GM23338 (cell line): ENCODE measurements at regions not wholly inside any gene's neighbourhood (a gene's known extent, or its start where the extent isn't known, plus 50 kb on each side); places are given as distances from the start of the nearest gene placed in this dataset.
A peak's percentile ranks its signal among the peaks of the same experiment; 100 is the strongest.
"Not testable (repeated sequence)": the region's sequence is repeated elsewhere in the genome, so short reads cannot be mapped to it uniquely, and the experiment has no call there.

Experiments used
- ATAC-seq: fragments of 200-7000 bp; cut with Tn5 transposase; 3 replicates; pipeline ENCODE4 v1.9.1; 2020
- DNase-seq: peaks from one replicate; pipeline ENCODE4 v3.0.0-alpha.2; 2015; ENCODE audit warnings: low spot score
- H2AFZ ChIP-seq: fragments of 200-600 bp; sonication (generic); 2 replicates; pipeline ENCODE4 v1.8.0; 2016; ENCODE audit warnings: antibody characterized with exemption, mild to moderate bottlenecking, moderate library complexity
- H3F3A ChIP-seq: fragments of 200-600 bp; sonication (generic); replicated peaks from 2 replicates; pipeline ENCODE4 v1.8.0; 2017; ENCODE audit warnings: antibody characterized with exemption, mixed run types, low read depth
- H3K27ac ChIP-seq: fragments of 200-600 bp; sonication (generic); 2 replicates; pipeline ENCODE4 v1.6.1; 2016; ENCODE audit warnings: low read depth
- H3K27me3 ChIP-seq: fragments of 200-600 bp; sonication (generic); 2 replicates; pipeline ENCODE4 v1.8.0; 2016; ENCODE audit warnings: mild to moderate bottlenecking, mixed run types, moderate library complexity; ENCODE audit not compliant: insufficient read depth
- H3K36me3 ChIP-seq: fragments of 200-600 bp; sonication (generic); 2 replicates; pipeline ENCODE4 v1.8.0; 2016; ENCODE audit warnings: mild to moderate bottlenecking; ENCODE audit not compliant: insufficient read depth
- H3K4me1 ChIP-seq: fragments of 200-600 bp; sonication (generic); 2 replicates; pipeline ENCODE4 v1.8.0; 2016; ENCODE audit warnings: mild to moderate bottlenecking, moderate library complexity; ENCODE audit not compliant: insufficient read depth
- H3K4me2 ChIP-seq: fragments of 200-600 bp; sonication (generic); 2 replicates; pipeline ENCODE4 v1.7.1; 2017; ENCODE audit warnings: mixed run types
- H3K4me3 ChIP-seq: fragments of 200-600 bp; sonication (generic); 2 replicates; pipeline ENCODE4 v1.6.1; 2016; ENCODE audit warnings: mixed run types
- H3K79me2 ChIP-seq: fragments of 200-600 bp; sonication (generic); replicated peaks from 2 replicates; pipeline ENCODE4 v1.8.0; 2017; ENCODE audit warnings: mild to moderate bottlenecking; ENCODE audit not compliant: insufficient read depth
- H3K9me2 ChIP-seq: fragments of 200-600 bp; sonication (generic); 2 replicates; pipeline ENCODE4 v1.8.0; 2017; ENCODE audit not compliant: insufficient read depth
- H4K20me1 ChIP-seq: fragments of 200-600 bp; sonication (generic); replicated peaks from 2 replicates; pipeline ENCODE4 v1.8.0; 2017; ENCODE audit warnings: mild to moderate bottlenecking; ENCODE audit not compliant: insufficient read depth
- H3K27ac Mint-ChIP-seq: 2 replicates; pipeline ENCODE4 v1.8.0; 2020; ENCODE audit warnings: inconsistent platforms, mild to moderate bottlenecking, moderate library complexity, mixed read lengths
- H3K27me3 Mint-ChIP-seq: 3 replicates; pipeline ENCODE4 v1.8.0; 2022; ENCODE audit warnings: low read depth, mild to moderate bottlenecking, moderate library complexity, mixed read lengths, inconsistent platforms; ENCODE audit not compliant: insufficient read depth, poor library complexity
- H3K36me3 Mint-ChIP-seq: 3 replicates; pipeline ENCODE4 v1.8.0; 2021; ENCODE audit warnings: low read depth, mild to moderate bottlenecking, inconsistent platforms, moderate library complexity, mixed read lengths
- H3K4me1 Mint-ChIP-seq: 3 replicates; pipeline ENCODE4 v1.8.0; 2020; ENCODE audit warnings: mild to moderate bottlenecking, inconsistent platforms, mixed read lengths
- H3K4me3 Mint-ChIP-seq: 3 replicates; pipeline ENCODE4 v1.8.0; 2021; ENCODE audit warnings: moderate library complexity, mild to moderate bottlenecking, inconsistent platforms, mixed read lengths
- H3K9me3 Mint-ChIP-seq: 3 replicates; pipeline ENCODE4 v1.8.0; 2020; ENCODE audit warnings: moderate library complexity, mild to moderate bottlenecking, inconsistent platforms, mixed read lengths
- CREB1 ChIP-seq: fragments of 250-450 bp; sonication (Bioruptor Pico); IDR thresholded peaks from 2 replicates; pipeline ENCODE4 v1.5.0; 2020; ENCODE audit warnings: low read depth, mild to moderate bottlenecking, moderate library complexity
- POLR2AphosphoS5 ChIP-seq: IDR thresholded peaks from 2 replicates; pipeline ENCODE4 v1.6.1; 2016; ENCODE audit warnings: antibody characterized with exemption, low read depth
- TF ChIP-seq, protein P1 (sequence below): IDR thresholded peaks from 2 replicates; pipeline ENCODE4 v1.6.1; 2016; ENCODE audit warnings: antibody characterized with exemption

DNA sequence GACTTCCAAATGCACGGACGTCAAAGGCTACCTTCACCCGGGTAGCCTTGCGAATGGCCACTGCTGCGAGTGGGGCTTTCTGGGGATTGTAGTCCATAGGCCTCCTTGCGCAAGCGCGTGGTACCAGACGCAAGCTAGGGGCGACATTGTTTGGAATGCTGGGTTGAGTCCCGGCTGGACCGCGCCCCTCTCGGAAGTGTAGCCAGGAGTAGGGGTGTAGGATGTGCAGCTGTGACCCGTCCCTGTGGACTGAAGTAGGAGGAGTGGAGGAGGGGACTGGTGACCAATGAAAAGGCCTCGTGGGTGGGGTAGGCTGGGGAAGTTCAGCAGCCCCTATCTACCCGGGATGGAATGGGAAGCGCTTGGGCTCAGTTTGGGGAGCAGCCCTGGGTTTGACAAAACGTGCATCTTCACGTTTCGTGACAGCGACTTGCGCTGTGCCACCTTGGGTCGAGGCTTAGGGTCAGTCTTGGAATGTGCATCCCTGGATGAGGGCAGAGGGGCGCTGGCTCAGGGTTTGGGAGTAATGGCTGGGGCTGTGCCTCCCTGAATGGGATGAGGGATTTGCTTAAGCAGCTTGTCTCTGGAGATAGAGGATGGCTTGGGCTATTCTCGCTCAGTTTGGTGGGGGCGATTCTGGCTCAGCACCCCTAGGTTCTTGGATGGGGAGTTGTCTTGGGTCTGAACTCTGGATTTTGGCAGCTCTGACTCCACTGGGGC is 111.8 kb upstream of the GPR39 start:
- not testable (repeated sequence) for H3K36me3 ChIP-seq, H3K4me1 ChIP-seq, H4K20me1 ChIP-seq, H3K27me3 Mint-ChIP-seq, H3K9me3 Mint-ChIP-seq, H3K27ac ChIP-seq, H3K9me2 ChIP-seq, H3F3A ChIP-seq, H3K36me3 Mint-ChIP-seq, H3K79me2 ChIP-seq, H3K4me1 Mint-ChIP-seq, H3K27me3 ChIP-seq
- peak overlapping the region; percentile 94 for H3K4me3 Mint-ChIP-seq
- Histone ChIP-seq H2AFZ (peak overlapping the region; percentile 59), H3K4me3 (peak overlapping the region; percentile 55), H3K4me2 (peak overlapping the region; percentile 85)
- TF ChIP-seq POLR2AphosphoS5 (peak; percentile 44; the same call in 1 of the 2 replicates), CREB1 (peak; percentile 84)
- TF ChIP-seq, protein P1, sequence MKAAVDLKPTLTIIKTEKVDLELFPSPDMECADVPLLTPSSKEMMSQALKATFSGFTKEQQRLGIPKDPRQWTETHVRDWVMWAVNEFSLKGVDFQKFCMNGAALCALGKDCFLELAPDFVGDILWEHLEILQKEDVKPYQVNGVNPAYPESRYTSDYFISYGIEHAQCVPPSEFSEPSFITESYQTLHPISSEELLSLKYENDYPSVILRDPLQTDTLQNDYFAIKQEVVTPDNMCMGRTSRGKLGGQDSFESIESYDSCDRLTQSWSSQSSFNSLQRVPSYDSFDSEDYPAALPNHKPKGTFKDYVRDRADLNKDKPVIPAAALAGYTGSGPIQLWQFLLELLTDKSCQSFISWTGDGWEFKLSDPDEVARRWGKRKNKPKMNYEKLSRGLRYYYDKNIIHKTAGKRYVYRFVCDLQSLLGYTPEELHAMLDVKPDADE: peak; percentile 81
- peak; percentile 96 for DNase-seq
- ATAC-seq: peak; percentile 99
- peak overlapping the region; percentile 83 for H3K27ac Mint-ChIP-seq

DNA sequence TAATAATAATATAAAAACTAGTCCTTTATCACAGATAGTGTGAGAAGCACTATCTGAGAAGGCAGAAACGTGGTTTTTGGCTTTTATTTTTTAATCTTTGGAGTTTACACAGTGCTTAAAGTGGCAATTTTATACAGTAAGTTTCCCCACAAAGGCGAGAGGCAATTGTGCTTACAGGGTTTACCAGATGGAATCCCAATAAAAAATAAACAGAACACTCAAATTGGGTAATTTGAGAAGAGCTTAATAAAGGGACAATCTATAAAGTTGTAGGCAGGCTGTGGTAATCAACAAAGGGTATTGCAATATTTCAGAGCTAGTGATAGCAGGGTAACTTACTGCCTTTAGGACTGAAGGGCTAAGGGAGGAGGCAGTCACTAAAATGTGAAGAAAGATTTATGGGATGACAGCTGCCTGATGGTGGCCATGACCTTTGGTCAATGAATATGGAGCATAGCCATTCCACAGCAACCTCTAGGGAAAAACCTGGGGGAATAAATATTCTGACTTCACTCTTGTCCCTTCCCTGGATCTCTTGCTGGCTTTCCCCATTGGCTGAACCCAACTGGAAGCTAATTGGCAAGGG is 108.9 kb upstream of the GPR39 start:
- H3K4me3 ChIP-seq, H3K36me3 ChIP-seq, ATAC-seq, H3K9me2 ChIP-seq, H3K36me3 Mint-ChIP-seq, H3K27ac ChIP-seq, H3K4me1 Mint-ChIP-seq, H3K27me3 ChIP-seq, H4K20me1 ChIP-seq, H2AFZ ChIP-seq, H3K4me1 ChIP-seq, H3K27ac Mint-ChIP-seq, H3K79me2 ChIP-seq, H3K27me3 Mint-ChIP-seq, H3K4me2 ChIP-seq, H3K9me3 Mint-ChIP-seq, DNase-seq, H3K4me3 Mint-ChIP-seq, H3F3A ChIP-seq: not testable (repeated sequence)

DNA sequence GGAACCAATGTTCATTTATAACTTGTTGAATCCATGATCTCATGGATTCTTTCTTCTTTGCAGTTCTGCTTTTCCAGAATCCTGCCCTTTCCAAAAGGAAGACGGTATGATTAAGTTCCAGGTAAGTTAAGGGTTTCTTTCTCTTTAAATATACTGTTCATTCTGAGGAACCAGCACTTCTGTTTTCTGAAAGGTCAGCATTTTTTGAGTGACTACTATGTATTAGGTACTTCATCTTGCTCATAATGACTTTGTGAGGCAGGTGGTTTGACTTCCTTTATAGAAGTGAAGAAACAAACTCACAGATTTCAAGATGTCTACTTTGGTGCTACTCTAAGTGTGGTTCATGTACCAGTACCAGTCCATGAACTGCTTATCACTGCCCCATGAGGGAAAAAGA is 107.4 kb upstream of the GPR39 start:
- not testable (repeated sequence) for H3K4me3 ChIP-seq, H3K4me1 ChIP-seq, ATAC-seq

DNA sequence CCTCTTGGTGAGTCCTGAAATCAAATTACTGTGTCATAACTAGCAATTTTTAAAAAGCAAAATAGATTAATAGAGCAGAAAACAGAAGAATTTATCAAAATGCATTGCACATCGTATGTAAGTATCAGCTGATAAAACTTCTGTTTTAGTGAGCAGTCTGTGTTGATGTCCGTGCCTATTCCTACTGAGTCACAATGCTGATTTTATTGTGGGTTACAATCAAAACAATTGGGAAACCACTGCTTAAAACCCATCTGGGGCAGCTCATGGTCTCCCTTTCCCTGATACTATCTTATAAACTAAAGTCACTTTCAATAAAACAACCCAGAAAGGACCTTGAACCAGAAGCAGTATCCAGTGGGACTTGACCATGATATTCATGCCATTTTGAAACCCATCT is 101.1 kb upstream of the GPR39 start:
- H2AFZ ChIP-seq, H3K36me3 Mint-ChIP-seq, H3K27me3 ChIP-seq, H4K20me1 ChIP-seq, H3K36me3 ChIP-seq, DNase-seq, H3K27ac Mint-ChIP-seq, ATAC-seq, H3K4me3 Mint-ChIP-seq, H3K4me2 ChIP-seq, H3K4me1 ChIP-seq, H3K79me2 ChIP-seq, H3K9me2 ChIP-seq, H3K9me3 Mint-ChIP-seq, H3K27ac ChIP-seq, H3K4me3 ChIP-seq, H3F3A ChIP-seq, H3K4me1 Mint-ChIP-seq, H3K27me3 Mint-ChIP-seq: not testable (repeated sequence)

More for the DNA sequence above, 107.4 kb upstream of the GPR39 start:
- not testable (repeated sequence) for H3K4me1 Mint-ChIP-seq, H3K4me2 ChIP-seq, H4K20me1 ChIP-seq, H3K9me3 Mint-ChIP-seq, H3K27me3 Mint-ChIP-seq, H3K27ac ChIP-seq, H3K79me2 ChIP-seq, H2AFZ ChIP-seq, H3K27ac Mint-ChIP-seq, H3K4me3 Mint-ChIP-seq, DNase-seq, H3K36me3 ChIP-seq, H3K36me3 Mint-ChIP-seq, H3K9me2 ChIP-seq, H3K27me3 ChIP-seq, H3F3A ChIP-seq

DNA sequence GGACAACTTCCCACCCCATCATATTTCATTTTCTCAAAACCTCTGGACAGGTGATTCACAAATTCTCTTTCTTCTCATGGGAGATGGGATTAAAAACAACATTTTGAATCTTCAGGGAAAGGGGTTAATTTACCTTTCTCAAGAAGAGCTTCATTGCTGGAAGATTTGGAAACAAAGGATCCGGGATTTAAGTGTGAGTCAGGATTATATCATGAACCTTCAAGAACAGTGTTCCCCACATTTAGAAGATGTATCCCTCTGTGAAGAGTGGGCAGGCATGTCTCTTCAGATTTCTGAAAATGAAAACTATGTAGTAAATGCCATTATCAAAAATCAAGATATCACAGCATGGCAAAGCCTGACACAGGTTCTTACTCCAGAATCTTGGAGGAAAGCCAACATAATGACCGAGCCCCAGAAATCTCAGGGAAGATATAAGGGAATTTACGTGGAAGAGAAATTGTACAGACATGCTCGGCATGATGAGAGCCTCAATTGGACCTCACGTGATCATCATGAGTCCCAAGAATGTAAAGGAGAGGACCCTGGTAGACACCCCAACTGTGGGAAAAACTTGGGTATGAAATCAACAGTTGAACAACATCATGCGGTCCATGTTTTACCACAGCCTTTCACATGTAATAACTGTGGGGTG is 99.5 kb upstream of the GPR39 start:
- H3K27ac Mint-ChIP-seq, H3K9me3 Mint-ChIP-seq, ATAC-seq: not testable (repeated sequence)

DNA sequence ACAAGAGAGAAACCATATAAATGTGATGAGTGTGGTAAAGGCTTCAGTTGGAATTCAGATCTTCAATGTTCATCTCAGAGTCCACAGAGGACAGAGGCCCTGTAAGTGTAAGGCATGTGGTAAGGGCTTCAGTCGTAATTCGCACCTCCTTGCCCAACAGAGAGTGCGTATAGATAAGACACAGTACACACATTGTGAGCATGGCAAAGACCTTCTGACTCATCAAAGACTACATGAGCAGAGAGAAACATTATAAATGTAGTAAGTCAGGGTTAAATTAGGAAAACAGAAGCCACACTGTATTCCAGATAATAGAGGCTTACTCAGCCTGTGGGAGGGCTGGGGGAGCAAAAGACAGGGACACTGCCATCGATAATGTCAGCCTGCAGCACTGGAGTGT is 98.1 kb upstream of the GPR39 start:
- H3K9me3 Mint-ChIP-seq, H3K27me3 ChIP-seq, H3K79me2 ChIP-seq, ATAC-seq, H3K4me3 Mint-ChIP-seq, H3K27ac ChIP-seq, H3K4me1 Mint-ChIP-seq, H3K4me2 ChIP-seq, H3K36me3 ChIP-seq, H3K4me3 ChIP-seq, DNase-seq, H4K20me1 ChIP-seq, H3K36me3 Mint-ChIP-seq, H3K27ac Mint-ChIP-seq, H3K9me2 ChIP-seq, H3K27me3 Mint-ChIP-seq, H2AFZ ChIP-seq, H3K4me1 ChIP-seq, H3F3A ChIP-seq: not testable (repeated sequence)

More for the DNA sequence above, 99.5 kb upstream of the GPR39 start:
- not testable (repeated sequence) for H4K20me1 ChIP-seq, H3K4me3 Mint-ChIP-seq, H3K79me2 ChIP-seq, H3K4me3 ChIP-seq, H3K27ac ChIP-seq, H3K4me1 ChIP-seq, H2AFZ ChIP-seq, H3K36me3 Mint-ChIP-seq, H3K4me1 Mint-ChIP-seq, DNase-seq, H3K4me2 ChIP-seq, H3K27me3 Mint-ChIP-seq, H3K27me3 ChIP-seq, H3K9me2 ChIP-seq, H3F3A ChIP-seq, H3K36me3 ChIP-seq
